Epithelial cell of proximal tubule (primary cell): ENCODE measurements at regions not wholly inside any gene's neighbourhood (a gene's known extent, or its start where the extent isn't known, plus 50 kb on each side); places are given as distances from the start of the nearest gene placed in this dataset.

Experiments
- DNase-seq: peaks from one replicate; pipeline ENCODE4 v3.0.0-alpha.2; 2011; ENCODE audit warnings: low read depth
- H3K4me3 ChIP-seq: 2 replicates; pipeline ENCODE4 v1.5.1; 2011; ENCODE audit warnings: low read depth, mild to moderate bottlenecking, low read length
- TF ChIP-seq, protein P1 (sequence below): conservative IDR thresholded peaks from 2 replicates; pipeline ENCODE4 v1.5.1; 2012; ENCODE audit warnings: low read depth, mild to moderate bottlenecking, low read length

DNA sequence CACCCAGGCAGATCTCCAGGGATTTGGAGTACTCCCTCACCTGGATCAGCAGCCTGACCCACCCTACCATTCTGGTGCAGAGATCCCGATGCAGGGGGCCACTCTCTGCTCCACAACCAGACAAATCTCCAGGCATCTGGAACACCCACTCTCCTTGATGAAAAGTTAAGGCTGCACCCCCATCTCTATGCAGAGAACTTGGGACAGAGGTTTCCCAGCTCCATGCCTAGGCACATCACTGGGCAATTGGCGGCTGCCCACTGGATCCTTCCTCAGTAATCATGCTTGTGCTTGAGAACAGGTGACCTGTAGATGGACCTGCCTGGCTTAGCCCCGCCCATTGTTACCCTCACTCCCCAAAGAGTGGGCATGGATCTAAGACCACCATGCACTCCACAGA lies 624.9 kb downstream of the CBLN2 start:
- TF ChIP-seq, protein P1, sequence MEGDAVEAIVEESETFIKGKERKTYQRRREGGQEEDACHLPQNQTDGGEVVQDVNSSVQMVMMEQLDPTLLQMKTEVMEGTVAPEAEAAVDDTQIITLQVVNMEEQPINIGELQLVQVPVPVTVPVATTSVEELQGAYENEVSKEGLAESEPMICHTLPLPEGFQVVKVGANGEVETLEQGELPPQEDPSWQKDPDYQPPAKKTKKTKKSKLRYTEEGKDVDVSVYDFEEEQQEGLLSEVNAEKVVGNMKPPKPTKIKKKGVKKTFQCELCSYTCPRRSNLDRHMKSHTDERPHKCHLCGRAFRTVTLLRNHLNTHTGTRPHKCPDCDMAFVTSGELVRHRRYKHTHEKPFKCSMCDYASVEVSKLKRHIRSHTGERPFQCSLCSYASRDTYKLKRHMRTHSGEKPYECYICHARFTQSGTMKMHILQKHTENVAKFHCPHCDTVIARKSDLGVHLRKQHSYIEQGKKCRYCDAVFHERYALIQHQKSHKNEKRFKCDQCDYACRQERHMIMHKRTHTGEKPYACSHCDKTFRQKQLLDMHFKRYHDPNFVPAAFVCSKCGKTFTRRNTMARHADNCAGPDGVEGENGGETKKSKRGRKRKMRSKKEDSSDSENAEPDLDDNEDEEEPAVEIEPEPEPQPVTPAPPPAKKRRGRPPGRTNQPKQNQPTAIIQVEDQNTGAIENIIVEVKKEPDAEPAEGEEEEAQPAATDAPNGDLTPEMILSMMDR: no peak
- H3K4me3 ChIP-seq: no peak overlapping the region
- DNase-seq: no peak

DNA sequence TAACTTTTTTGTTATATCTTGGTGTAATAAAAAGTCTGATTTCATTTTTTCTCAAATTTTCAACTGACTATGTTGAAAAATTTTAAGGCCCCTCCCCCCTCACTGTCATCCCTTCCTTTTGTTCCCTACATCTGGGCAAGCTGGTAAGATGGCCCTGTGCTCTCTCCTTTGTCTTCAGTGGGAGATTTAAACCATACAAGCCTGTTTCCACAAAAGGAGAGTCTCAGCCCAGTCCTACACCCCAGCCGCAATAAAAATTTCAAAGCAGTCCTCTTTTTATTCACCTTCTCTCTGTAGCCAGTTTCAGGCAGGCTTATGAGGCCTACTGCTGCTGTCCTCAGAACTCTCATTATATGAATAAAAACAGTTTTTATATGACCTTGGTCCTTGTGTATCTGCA lies 630.5 kb downstream of the CBLN2 start:
- TF ChIP-seq, protein P1: no peak
- H3K4me3 ChIP-seq: no peak overlapping the region
- DNase-seq: no peak

DNA sequence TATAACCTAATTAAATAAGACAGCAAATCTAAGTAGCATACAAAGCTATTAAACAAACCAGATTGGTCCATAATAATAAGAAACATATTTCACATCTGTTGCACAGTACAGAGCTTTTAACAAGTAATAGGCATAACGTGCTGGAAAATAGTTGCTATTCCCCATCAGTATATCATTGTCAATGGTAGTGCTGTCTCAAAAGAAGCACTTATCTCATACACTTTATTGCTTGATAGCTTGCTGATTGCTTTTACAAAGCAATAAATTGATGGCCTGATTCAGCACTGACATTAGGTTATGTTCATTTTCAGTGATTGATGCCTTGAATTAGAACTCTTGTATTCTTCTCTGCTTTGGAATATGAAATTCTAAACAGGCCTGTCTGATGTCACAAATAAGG lies 641.7 kb downstream of the CBLN2 start:
- TF ChIP-seq, protein P1: no peak
- no peak for DNase-seq
- H3K4me3 ChIP-seq: no peak overlapping the region

GRCh38 chr18:71899707-71900472 lies 644.3 kb downstream of the CBLN2 start:
- H3K4me3 ChIP-seq: no peak overlapping the region
- TF ChIP-seq, protein P1: no peak
- no peak for DNase-seq

GRCh38 chr18:71899183-71899582 lies 645.0 kb downstream of the CBLN2 start:
- TF ChIP-seq, protein P1: no peak
- H3K4me3 ChIP-seq: no peak overlapping the region
- DNase-seq: no peak

GRCh38 chr18:71887509-71887908 lies 656.6 kb downstream of the CBLN2 start:
- TF ChIP-seq, protein P1: no peak

GRCh38 chr18:71878226-71878625 lies 665.9 kb downstream of the CBLN2 start:
- TF ChIP-seq, protein P1: no peak
- no peak for DNase-seq
- no peak overlapping the region for H3K4me3 ChIP-seq

More at GRCh38 chr18:71887509-71887908, 656.6 kb downstream of the CBLN2 start:
- H3K4me3 ChIP-seq: no peak overlapping the region
- no peak for DNase-seq
